ENCODE measurements at regions not wholly inside any gene's neighbourhood (a gene's known extent, or its start where the extent isn't known, plus 50 kb on each side); places are given as distances from the start of the nearest gene placed in this dataset.
"Not testable (repeated sequence)": the region's sequence is repeated elsewhere in the genome, so short reads cannot be mapped to it uniquely, and the experiment has no call there.

GRCh38 chr17:68169165-68169821, 78.5 kb upstream of the AMZ2 start:
- H2AK5ac ChIP-seq (ENCODE audit: low read depth, low read length); H3K56ac ChIP-seq (replicated peaks; ENCODE audit: insufficient read length, low read depth, low read length); H4K8ac ChIP-seq (ENCODE audit: extremely low read depth, insufficient read depth, low read length); H4K20me1 ChIP-seq (replicated peaks in 1 of 2; ENCODE audit: control insufficient read depth in 1 of 2, insufficient read depth in 2 of 2, low read length in 2 of 2); H3K4me3 ChIP-seq (ENCODE audit: extremely low read depth in 1 of 4, insufficient read depth in 2 of 4, low read depth in 3 of 4, low read length in 4 of 4); H3K23ac ChIP-seq (ENCODE audit: insufficient read length); H3K18ac ChIP-seq (ENCODE audit: extremely low read depth, low read length); H4K5ac ChIP-seq (ENCODE audit: insufficient read length, low read depth, low read length); H3K79me1 ChIP-seq (ENCODE audit: low read depth, low read length); H3K27me3 ChIP-seq (replicated peaks in 1 of 4; ENCODE audit: control insufficient read depth in 3 of 4, extremely low read depth in 1 of 4, insufficient read depth in 3 of 4, low read length in 3 of 4); H2BK120ac ChIP-seq (replicated peaks; ENCODE audit: low read depth, low read length); H3K4ac ChIP-seq (replicated peaks; ENCODE audit: insufficient read length, low read depth, low read length); H2BK20ac ChIP-seq (ENCODE audit: low read length); H3K4me1 ChIP-seq (replicated peaks in 1 of 4; ENCODE audit: control insufficient read depth in 3 of 4, insufficient read depth in 4 of 4, low read length in 3 of 4); H3K23me2 ChIP-seq (ENCODE audit: low read depth, low read length); H3K4me2 ChIP-seq (ENCODE audit: insufficient read depth in 1 of 2, low read depth in 2 of 2, low read length in 2 of 2); H2AFZ ChIP-seq (ENCODE audit: low read length); H3K36me3 ChIP-seq (ENCODE audit: control insufficient read depth in 2 of 4, insufficient read depth in 4 of 4, low read length in 3 of 4); DNase-seq (ENCODE audit: low read depth in 1 of 2, low spot score in 2 of 2); H3K9me3 ChIP-seq (ENCODE audit: insufficient read depth in 2 of 2, low read depth in 1 of 2, low read length in 1 of 2); H4K91ac ChIP-seq (replicated peaks; ENCODE audit: insufficient read length, low read length); H3K9ac ChIP-seq (replicated peaks in 1 of 4; ENCODE audit: extremely low read depth in 1 of 4, low read depth in 3 of 4, low read length in 3 of 4); H2BK12ac ChIP-seq (ENCODE audit: low read depth, low read length); H2BK15ac ChIP-seq (ENCODE audit: low read length); H3K14ac ChIP-seq (ENCODE audit: insufficient read length); H2BK5ac ChIP-seq (ENCODE audit: low read depth, low read length); POLR2A ChIA-PET (ENCODE audit: partially characterized antibody); H3K79me2 ChIP-seq (ENCODE audit: control insufficient read depth in 1 of 2, insufficient read depth in 2 of 2, low read length in 2 of 2); H3K27ac ChIP-seq (ENCODE audit: low read depth, low read length); FAIRE-seq: not testable (repeated sequence)
- CTCF ChIA-PET (ENCODE audit: partially characterized antibody): interaction anchor here (1.0 to 2.7 kb wide), 6 partner anchors 9 to 296 kb away, joined by 3 to 15 read pairs (median 4); no protein-coding TSS in a partner anchor
- 89% methylated on average over 31 of the region's 42 CpGs; no CpG with 5 or more reads in 1 of the 2 experiments for WGBS, 2 experiments (ENCODE audit: extremely low coverage in 1 of 2, insufficient coverage in 1 of 2, insufficient read length in 1 of 2, insufficient replicate concordance in 2 of 2, low coverage in 1 of 2, low lambda C conversion rate in 2 of 2, missing lambda C conversion rate in 1 of 2)

Data from H1 (cell line).